Vagina (tissue), 2 donors: ENCODE measurements at regions not wholly inside any gene's neighbourhood (a gene's known extent, or its start where the extent isn't known, plus 50 kb on each side); places are given as distances from the start of the nearest gene placed in this dataset.

Experiments used
- POLR2A ChIP-seq, 2 donors: fragments of 450-650 bp; IDR thresholded peaks; one replicate each; pipeline ENCODE4 v1.6.1; 2017; ENCODE audit warnings: antibody characterized with exemption in 2 of 2, mild to moderate bottlenecking in 2 of 2, moderate library complexity in 2 of 2
- POLR2AphosphoS5 ChIP-seq, 2 donors: sonication (generic); formaldehyde crosslinking; IDR thresholded peaks; one replicate each; pipeline ENCODE4 v1.9.0; 2017; ENCODE audit warnings: antibody characterized with exemption in 2 of 2, mild to moderate bottlenecking in 2 of 2, low read depth in 1 of 2; ENCODE audit not compliant: insufficient read depth in 1 of 2
- TF ChIP-seq, protein P1 (sequence below), 3 experiments: fragments of 450-650 bp in 2 of 3; fragments of 200-600 bp in 1 of 3; sonication (generic) in 1 of 3; IDR thresholded peaks; one replicate each; pipeline ENCODE4 v1.5.1; 2017 to 2019; ENCODE audit warnings: antibody characterized with exemption in 3 of 3, mild to moderate bottlenecking in 2 of 3, moderate library complexity in 2 of 3

DNA sequence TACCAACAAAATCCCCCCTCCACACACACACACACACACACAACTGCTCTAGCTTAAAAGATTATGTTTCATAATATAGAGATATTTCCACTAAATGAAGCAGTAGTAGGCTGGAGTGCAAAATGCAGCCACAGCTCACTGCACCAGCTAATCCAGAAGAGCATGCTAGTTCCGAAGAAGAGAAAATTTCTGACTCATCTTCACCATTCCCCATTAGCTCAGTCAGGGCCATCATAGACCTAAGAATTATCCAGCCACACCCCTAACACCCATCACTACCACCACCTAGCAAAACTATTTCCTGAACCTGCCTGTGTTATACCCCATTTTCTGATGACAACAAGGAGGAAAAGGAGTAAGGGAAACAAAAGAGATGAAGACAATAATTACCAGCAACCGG, 67.1 kb upstream of the UBE2E2 start:
- TF ChIP-seq, protein P1, sequence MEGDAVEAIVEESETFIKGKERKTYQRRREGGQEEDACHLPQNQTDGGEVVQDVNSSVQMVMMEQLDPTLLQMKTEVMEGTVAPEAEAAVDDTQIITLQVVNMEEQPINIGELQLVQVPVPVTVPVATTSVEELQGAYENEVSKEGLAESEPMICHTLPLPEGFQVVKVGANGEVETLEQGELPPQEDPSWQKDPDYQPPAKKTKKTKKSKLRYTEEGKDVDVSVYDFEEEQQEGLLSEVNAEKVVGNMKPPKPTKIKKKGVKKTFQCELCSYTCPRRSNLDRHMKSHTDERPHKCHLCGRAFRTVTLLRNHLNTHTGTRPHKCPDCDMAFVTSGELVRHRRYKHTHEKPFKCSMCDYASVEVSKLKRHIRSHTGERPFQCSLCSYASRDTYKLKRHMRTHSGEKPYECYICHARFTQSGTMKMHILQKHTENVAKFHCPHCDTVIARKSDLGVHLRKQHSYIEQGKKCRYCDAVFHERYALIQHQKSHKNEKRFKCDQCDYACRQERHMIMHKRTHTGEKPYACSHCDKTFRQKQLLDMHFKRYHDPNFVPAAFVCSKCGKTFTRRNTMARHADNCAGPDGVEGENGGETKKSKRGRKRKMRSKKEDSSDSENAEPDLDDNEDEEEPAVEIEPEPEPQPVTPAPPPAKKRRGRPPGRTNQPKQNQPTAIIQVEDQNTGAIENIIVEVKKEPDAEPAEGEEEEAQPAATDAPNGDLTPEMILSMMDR (IDR thresholded peaks at IDR 0.05), result no peak
- TF ChIP-seq POLR2A (IDR thresholded peaks at IDR 0.05), result no peak
- no peak for TF ChIP-seq POLR2AphosphoS5 (IDR thresholded peaks at IDR 0.05; ENCODE audit: insufficient read depth in 1 of 2, low read depth in 1 of 2)
